ENCODE measurements at regions not wholly inside any gene's neighbourhood (a gene's known extent, or its start where the extent isn't known, plus 50 kb on each side); places are given as distances from the start of the nearest gene placed in this dataset.

DNA sequence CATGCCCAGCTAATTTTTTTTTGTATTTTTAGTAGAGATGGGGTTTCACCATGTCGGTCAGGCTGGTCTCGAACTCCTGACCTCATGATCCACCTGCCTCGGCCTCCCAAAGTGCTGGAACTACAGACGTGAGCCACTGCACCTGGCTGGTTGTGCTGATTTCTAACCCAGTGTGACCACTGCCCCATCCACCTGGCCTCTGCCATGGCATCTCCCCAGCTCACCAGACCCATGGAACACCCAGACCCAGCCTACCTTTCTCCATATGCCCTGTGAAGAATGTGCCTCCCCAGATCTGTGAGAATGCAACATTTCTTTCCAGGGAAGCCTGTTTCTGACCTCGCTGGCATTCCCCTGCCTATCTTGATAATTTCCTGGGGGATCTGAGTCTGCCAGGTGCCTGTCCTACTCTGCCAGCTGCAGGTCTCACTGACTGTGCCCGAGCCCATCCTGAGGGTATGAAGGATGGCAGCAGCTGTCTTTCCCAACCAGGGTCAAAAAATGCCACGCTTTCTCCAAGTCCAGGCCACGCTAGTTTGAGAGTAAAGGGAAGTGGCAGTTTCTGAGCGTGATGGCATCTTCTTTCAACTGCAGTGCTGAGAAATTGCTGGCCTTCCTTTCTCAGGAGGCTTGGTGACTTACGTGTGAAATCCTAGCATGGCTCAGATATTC is 324.4 kb upstream of the ZNF32 start:
- TF ChIP-seq, protein P1, sequence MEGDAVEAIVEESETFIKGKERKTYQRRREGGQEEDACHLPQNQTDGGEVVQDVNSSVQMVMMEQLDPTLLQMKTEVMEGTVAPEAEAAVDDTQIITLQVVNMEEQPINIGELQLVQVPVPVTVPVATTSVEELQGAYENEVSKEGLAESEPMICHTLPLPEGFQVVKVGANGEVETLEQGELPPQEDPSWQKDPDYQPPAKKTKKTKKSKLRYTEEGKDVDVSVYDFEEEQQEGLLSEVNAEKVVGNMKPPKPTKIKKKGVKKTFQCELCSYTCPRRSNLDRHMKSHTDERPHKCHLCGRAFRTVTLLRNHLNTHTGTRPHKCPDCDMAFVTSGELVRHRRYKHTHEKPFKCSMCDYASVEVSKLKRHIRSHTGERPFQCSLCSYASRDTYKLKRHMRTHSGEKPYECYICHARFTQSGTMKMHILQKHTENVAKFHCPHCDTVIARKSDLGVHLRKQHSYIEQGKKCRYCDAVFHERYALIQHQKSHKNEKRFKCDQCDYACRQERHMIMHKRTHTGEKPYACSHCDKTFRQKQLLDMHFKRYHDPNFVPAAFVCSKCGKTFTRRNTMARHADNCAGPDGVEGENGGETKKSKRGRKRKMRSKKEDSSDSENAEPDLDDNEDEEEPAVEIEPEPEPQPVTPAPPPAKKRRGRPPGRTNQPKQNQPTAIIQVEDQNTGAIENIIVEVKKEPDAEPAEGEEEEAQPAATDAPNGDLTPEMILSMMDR (IDR thresholded peaks at IDR 0.05), result no peak
- TF ChIP-seq POLR2A (IDR thresholded peaks at IDR 0.05), result no peak
